ENCODE measurements at regions not wholly inside any gene's neighbourhood (a gene's known extent, or its start where the extent isn't known, plus 50 kb on each side); places are given as distances from the start of the nearest gene placed in this dataset.
"Not testable (repeated sequence)": the region's sequence is repeated elsewhere in the genome, so short reads cannot be mapped to it uniquely, and the experiment has no call there.

GRCh38 chr11:90329043-90329442 is 106.2 kb upstream of the CHORDC1 start:
- no peak for DNase-seq

- no peak for DNase-seq
Measured at GRCh38 chr11:90326647-90327046, 103.8 kb upstream of the CHORDC1 start.

GRCh38 chr11:90323289-90323688 is 100.4 kb upstream of the CHORDC1 start:
- DNase-seq: no peak

GRCh38 chr11:90321018-90321417 is 98.2 kb upstream of the CHORDC1 start:
- DNase-seq: no peak

GRCh38 chr11:90318651-90319050 is 95.8 kb upstream of the CHORDC1 start:
- no peak for DNase-seq

- DNase-seq: no peak
Measured at GRCh38 chr11:90310210-90310609, 87.4 kb upstream of the CHORDC1 start.

GRCh38 chr11:90309693-90310092 is 86.8 kb upstream of the CHORDC1 start:
- no peak for DNase-seq

- no peak for DNase-seq
Measured at GRCh38 chr11:90294526-90294925, 71.7 kb upstream of the CHORDC1 start.

- no peak for DNase-seq
Measured at GRCh38 chr11:90294091-90294490, 71.2 kb upstream of the CHORDC1 start.

- peak; percentile 48 for DNase-seq
Measured at GRCh38 chr11:90288212-90288821, 65.5 kb upstream of the CHORDC1 start.

GRCh38 chr11:90286640-90287039 is 63.8 kb upstream of the CHORDC1 start:
- DNase-seq: no peak

- DNase-seq: no peak
Measured at GRCh38 chr11:90284171-90284570, 61.3 kb upstream of the CHORDC1 start.

- DNase-seq: not testable (repeated sequence)
Measured at GRCh38 chr11:90282551-90283071, 59.8 kb upstream of the CHORDC1 start.

GRCh38 chr11:90274362-90274761 is 51.5 kb upstream of the CHORDC1 start:
- DNase-seq: no peak

Data from kidney glomerular epithelial cell (primary cell).